ENCODE measurements at regions not wholly inside any gene's neighbourhood (a gene's known extent, or its start where the extent isn't known, plus 50 kb on each side); places are given as distances from the start of the nearest gene placed in this dataset.

DNA sequence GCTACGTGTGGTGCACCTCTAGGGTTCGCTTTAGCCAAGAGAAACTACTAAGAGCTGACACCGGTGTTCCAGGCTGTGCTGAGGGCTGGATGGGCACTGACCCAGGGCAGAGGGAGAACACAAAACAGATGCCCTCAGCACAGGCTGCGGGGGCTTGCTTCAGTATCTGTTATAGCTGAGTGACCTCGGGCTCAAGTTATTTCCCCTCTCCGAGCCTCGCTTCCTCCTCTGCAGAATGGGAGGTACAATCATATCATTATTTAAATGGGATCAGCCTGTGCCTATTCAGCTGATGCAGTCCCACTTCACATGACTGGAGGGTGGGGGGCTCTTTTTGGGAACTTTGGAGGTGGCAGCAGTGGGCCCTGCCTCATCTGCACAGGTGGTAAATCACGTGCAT lies 156.1 kb upstream of the APCDD1 start:
- DNase-seq (ENCODE audit: extremely low read depth, low read depth, low spot score): no peak

GRCh38 chr18:10299643-10300042 lies 154.8 kb upstream of the APCDD1 start:
- no peak for DNase-seq (ENCODE audit: extremely low read depth, low read depth, low spot score)

DNA sequence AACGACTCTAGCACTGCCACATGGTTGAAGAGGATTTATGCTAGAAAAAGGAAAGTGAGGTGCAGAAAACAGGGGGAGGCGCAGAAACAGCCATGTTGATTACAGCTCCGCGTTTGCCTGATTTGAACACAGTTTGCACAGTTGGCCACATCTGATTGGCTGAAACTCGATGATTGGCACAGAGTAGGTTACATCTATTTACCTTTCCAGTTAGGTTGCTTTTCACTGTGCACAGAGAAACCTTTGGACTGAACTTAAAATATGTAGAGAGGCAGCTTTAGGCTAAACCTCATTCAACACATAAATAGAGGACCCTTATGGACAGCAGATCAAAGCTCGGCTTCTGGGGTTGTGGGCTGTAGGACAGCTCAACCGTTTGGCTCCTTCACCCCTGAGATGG lies 153.7 kb upstream of the APCDD1 start:
- no peak for DNase-seq (ENCODE audit: extremely low read depth, low read depth, low spot score)

- DNase-seq (ENCODE audit: extremely low read depth, low read depth, low spot score): no peak
Measured at GRCh38 chr18:10301831-10302483, 152.5 kb upstream of the APCDD1 start.

- DNase-seq (ENCODE audit: extremely low read depth, low read depth, low spot score): no peak
Measured at GRCh38 chr18:10303171-10303570, 151.3 kb upstream of the APCDD1 start.

- DNase-seq (ENCODE audit: extremely low read depth, low read depth, low spot score): no peak
Measured at GRCh38 chr18:10304853-10305252, 149.6 kb upstream of the APCDD1 start.

DNA sequence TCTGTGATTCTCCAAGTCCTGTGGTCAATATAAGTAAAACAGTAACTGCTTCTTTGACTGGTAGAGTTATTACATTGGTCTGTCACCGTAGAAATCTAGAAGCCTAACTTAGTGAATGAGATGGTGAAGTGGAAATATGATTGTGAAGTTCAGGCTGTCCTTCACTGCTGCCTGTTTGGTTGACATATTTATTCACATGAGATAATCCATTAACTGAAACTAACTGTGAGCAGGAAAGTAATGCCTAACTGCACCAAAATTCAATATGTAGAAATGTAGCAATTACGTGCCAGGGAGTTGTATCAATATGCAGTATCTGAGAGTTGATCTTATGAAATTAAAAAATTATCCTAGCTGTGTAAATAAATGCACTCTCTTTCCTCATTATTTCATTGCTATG lies 147.7 kb upstream of the APCDD1 start:
- no peak for DNase-seq (ENCODE audit: extremely low read depth, low read depth, low spot score)

DNA sequence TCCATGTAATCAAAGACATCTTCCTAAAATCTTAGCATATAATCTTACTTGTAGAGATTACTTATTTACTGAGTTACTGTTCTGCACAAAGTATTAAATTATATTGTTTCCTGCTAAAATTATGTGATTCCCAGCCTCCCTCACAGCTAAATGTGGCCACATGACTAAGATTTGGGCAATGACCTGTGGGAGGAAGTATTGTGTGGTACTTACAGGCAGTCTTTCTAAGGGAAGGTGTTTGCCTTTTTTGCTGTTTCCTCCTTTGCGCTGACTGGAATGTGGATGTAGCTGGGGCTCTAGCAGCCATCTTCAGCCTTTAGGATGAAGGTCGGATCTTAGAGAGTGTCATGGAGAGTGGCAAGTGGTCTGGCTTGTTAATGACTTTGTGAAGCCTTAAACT lies 146.3 kb upstream of the APCDD1 start:
- no peak for DNase-seq (ENCODE audit: extremely low read depth, low read depth, low spot score)

GRCh38 chr18:10310626-10311025 lies 143.8 kb upstream of the APCDD1 start:
- DNase-seq (ENCODE audit: extremely low read depth, low read depth, low spot score): no peak

- DNase-seq (ENCODE audit: extremely low read depth, low read depth, low spot score): no peak
Measured at GRCh38 chr18:10312326-10313015, 142.0 kb upstream of the APCDD1 start.

DNA sequence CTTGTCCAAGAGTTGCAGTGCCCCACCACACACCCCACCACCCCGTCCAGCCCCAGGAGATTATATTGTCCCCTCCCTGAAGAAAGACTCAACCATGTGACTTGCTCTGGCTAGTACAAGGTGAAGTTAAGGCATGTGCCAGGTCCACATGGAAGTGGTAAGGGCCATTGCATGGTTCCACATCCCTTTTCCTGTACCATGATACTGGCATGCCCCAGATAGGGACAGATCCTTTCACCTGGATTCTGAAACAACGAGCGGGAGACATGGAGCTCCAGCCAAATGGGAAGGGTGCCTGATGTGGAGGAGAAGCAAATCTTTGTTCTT lies 141.5 kb upstream of the APCDD1 start:
- DNase-seq (ENCODE audit: extremely low read depth, low read depth, low spot score): no peak

- DNase-seq (ENCODE audit: extremely low read depth, low read depth, low spot score): no peak
Measured at GRCh38 chr18:10314066-10314465, 140.4 kb upstream of the APCDD1 start.

GRCh38 chr18:10315522-10315921 lies 138.9 kb upstream of the APCDD1 start:
- DNase-seq (ENCODE audit: extremely low read depth, low read depth, low spot score): no peak

DNA sequence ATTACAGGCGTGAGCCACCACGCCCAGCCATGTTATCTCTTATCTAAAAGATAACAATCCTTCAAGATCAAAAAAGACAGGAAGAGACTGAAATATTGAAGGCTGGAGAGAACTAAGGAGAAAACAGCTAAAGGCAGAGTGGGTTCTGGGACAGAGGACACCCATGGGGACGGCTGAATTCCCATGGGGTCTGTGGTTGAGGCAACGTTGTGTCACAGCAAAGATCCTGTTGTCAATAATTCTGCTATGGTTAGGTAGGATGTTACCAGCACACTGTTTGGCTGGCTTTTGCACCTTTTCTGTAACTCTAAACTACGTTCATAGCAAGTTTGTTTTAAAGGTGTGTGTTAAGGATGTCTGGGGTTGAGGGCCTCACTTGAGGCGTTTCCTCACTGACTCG lies 137.7 kb upstream of the APCDD1 start:
- no peak for DNase-seq (ENCODE audit: extremely low read depth, low read depth, low spot score)

- DNase-seq (ENCODE audit: extremely low read depth, low read depth, low spot score): no peak
Measured at GRCh38 chr18:10317864-10318690, 136.4 kb upstream of the APCDD1 start.

- DNase-seq (ENCODE audit: extremely low read depth, low read depth, low spot score): no peak
Measured at GRCh38 chr18:10318691-10318970, 135.8 kb upstream of the APCDD1 start.

GRCh38 chr18:10319026-10319425 lies 135.4 kb upstream of the APCDD1 start:
- DNase-seq (ENCODE audit: extremely low read depth, low read depth, low spot score): no peak

DNA sequence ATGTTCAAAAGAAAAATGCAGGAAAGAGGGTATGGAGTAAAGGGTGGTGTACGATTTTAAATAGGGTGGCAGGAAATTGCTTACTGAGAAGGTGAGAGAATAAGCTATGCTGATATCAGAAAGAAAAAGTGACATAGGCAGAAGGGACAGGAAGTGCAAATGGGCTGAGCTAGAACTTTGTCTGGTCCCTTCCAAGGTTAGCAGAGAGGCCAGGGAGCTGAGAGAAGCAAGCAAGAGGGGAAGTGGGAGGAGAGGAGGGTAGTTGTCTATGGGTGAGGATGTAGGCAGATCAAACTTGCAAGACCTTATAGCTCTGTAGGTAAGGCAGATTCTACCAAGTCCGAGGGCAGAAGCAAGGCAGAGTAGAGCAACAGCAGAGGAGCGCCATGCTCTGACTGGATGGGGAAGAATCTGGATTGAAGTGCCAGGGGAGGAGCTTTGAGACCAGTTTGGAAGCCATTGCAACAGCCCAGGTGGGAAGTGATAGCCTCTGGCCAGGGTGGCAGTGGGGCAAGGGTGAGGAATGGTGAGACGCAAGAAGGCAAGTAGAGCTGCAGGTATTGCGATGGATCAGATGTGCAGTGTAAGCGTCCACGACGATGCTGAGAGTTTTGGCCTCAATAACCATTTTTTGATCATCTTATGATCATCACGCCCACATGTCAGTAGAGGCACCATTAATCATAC lies 134.4 kb upstream of the APCDD1 start:
- no peak for DNase-seq (ENCODE audit: extremely low read depth, low read depth, low spot score)

DNA sequence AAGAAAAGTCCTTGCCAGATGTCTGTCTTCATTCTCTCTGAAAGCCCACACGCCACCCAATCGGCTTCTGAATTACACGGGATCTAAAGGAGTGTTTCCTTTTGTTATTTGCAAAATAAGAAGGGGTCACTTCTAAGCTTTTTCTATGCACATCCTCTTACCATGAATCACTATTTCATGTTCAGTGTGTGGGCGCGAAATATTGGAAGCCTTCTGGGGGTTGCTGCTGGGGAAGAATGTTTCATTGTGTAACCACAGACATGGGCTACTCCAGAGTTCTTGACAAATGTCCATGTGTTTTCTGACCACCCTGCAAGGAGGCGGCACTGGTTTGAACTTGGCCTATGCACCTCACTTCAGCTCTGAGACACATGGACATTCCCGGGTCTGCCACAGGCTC lies 133.6 kb upstream of the APCDD1 start:
- DNase-seq (ENCODE audit: extremely low read depth, low read depth, low spot score): no peak

DNA sequence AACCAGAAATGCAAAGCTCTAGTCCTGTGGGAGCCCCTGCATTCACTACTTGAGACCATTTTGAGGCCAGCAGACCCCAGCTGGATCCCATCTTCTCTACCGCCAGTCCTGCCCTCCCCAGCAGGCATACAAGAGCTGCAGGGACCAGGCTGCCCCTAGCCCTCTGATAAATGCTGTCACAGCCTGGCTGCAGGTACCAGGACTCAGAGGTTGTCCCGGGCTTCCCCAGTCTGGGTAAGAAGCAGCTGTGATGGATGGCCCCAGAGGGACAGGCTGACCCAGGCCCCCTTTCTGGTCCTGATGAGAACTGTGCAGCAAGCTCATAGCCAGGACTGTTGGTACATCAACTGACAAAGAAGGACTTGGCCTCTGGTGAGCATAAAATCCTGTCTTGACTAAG lies 132.9 kb upstream of the APCDD1 start:
- no peak for DNase-seq (ENCODE audit: extremely low read depth, low read depth, low spot score)

DNA sequence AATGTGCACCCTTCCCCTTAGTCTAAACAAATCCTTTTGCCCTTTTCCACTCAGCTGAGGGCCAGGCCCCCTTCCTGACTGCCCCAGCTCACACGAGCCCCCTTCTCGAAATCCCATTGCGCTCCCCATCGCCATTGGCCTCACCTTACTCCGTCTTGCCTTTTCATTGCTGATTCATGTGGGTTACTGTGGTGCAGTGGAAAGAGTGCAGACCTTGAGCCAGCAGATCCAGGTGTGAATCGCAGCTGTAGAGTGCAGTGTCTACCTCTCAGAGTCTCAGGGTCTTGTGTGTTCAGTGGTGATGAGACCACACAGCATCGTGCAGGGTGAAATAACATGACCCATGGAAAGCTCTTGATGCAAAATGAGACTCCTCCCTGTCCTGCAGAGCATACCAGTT lies 132.4 kb upstream of the APCDD1 start:
- no peak for DNase-seq (ENCODE audit: extremely low read depth, low read depth, low spot score)

GRCh38 chr18:10322435-10322834 lies 132.0 kb upstream of the APCDD1 start:
- no peak for DNase-seq (ENCODE audit: extremely low read depth, low read depth, low spot score)
